GM23338 (cell line): ENCODE measurements at regions not wholly inside any gene's neighbourhood (a gene's known extent, or its start where the extent isn't known, plus 50 kb on each side); places are given as distances from the start of the nearest gene placed in this dataset.

Experiments used
- ATAC-seq: fragments of 200-7000 bp; cut with Tn5 transposase; 3 replicates; pipeline ENCODE4 v1.9.1; 2020
- DNase-seq: peaks from one replicate; pipeline ENCODE4 v3.0.0-alpha.2; 2015; ENCODE audit warnings: low spot score
- H2AFZ ChIP-seq: fragments of 200-600 bp; sonication (generic); 2 replicates; pipeline ENCODE4 v1.8.0; 2016; ENCODE audit warnings: antibody characterized with exemption, mild to moderate bottlenecking, moderate library complexity
- H3F3A ChIP-seq: fragments of 200-600 bp; sonication (generic); replicated peaks from 2 replicates; pipeline ENCODE4 v1.8.0; 2017; ENCODE audit warnings: antibody characterized with exemption, mixed run types, low read depth
- H3K27ac ChIP-seq: fragments of 200-600 bp; sonication (generic); 2 replicates; pipeline ENCODE4 v1.6.1; 2016; ENCODE audit warnings: low read depth
- H3K27me3 ChIP-seq: fragments of 200-600 bp; sonication (generic); 2 replicates; pipeline ENCODE4 v1.8.0; 2016; ENCODE audit warnings: mild to moderate bottlenecking, mixed run types, moderate library complexity; ENCODE audit not compliant: insufficient read depth
- H3K36me3 ChIP-seq: fragments of 200-600 bp; sonication (generic); 2 replicates; pipeline ENCODE4 v1.8.0; 2016; ENCODE audit warnings: mild to moderate bottlenecking; ENCODE audit not compliant: insufficient read depth
- H3K4me1 ChIP-seq: fragments of 200-600 bp; sonication (generic); 2 replicates; pipeline ENCODE4 v1.8.0; 2016; ENCODE audit warnings: mild to moderate bottlenecking, moderate library complexity; ENCODE audit not compliant: insufficient read depth
- H3K4me2 ChIP-seq: fragments of 200-600 bp; sonication (generic); 2 replicates; pipeline ENCODE4 v1.7.1; 2017; ENCODE audit warnings: mixed run types
- H3K4me3 ChIP-seq: fragments of 200-600 bp; sonication (generic); 2 replicates; pipeline ENCODE4 v1.6.1; 2016; ENCODE audit warnings: mixed run types
- H3K79me2 ChIP-seq: fragments of 200-600 bp; sonication (generic); replicated peaks from 2 replicates; pipeline ENCODE4 v1.8.0; 2017; ENCODE audit warnings: mild to moderate bottlenecking; ENCODE audit not compliant: insufficient read depth
- H3K9me2 ChIP-seq: fragments of 200-600 bp; sonication (generic); 2 replicates; pipeline ENCODE4 v1.8.0; 2017; ENCODE audit not compliant: insufficient read depth
- H4K20me1 ChIP-seq: fragments of 200-600 bp; sonication (generic); replicated peaks from 2 replicates; pipeline ENCODE4 v1.8.0; 2017; ENCODE audit warnings: mild to moderate bottlenecking; ENCODE audit not compliant: insufficient read depth
- H3K27ac Mint-ChIP-seq: 2 replicates; pipeline ENCODE4 v1.8.0; 2020; ENCODE audit warnings: inconsistent platforms, mild to moderate bottlenecking, moderate library complexity, mixed read lengths
- H3K27me3 Mint-ChIP-seq: 3 replicates; pipeline ENCODE4 v1.8.0; 2022; ENCODE audit warnings: low read depth, mild to moderate bottlenecking, moderate library complexity, mixed read lengths, inconsistent platforms; ENCODE audit not compliant: insufficient read depth, poor library complexity
- H3K36me3 Mint-ChIP-seq: 3 replicates; pipeline ENCODE4 v1.8.0; 2021; ENCODE audit warnings: low read depth, mild to moderate bottlenecking, inconsistent platforms, moderate library complexity, mixed read lengths
- H3K4me1 Mint-ChIP-seq: 3 replicates; pipeline ENCODE4 v1.8.0; 2020; ENCODE audit warnings: mild to moderate bottlenecking, inconsistent platforms, mixed read lengths
- H3K4me3 Mint-ChIP-seq: 3 replicates; pipeline ENCODE4 v1.8.0; 2021; ENCODE audit warnings: moderate library complexity, mild to moderate bottlenecking, inconsistent platforms, mixed read lengths
- H3K9me3 Mint-ChIP-seq: 3 replicates; pipeline ENCODE4 v1.8.0; 2020; ENCODE audit warnings: moderate library complexity, mild to moderate bottlenecking, inconsistent platforms, mixed read lengths
- CREB1 ChIP-seq: fragments of 250-450 bp; sonication (Bioruptor Pico); IDR thresholded peaks from 2 replicates; pipeline ENCODE4 v1.5.0; 2020; ENCODE audit warnings: low read depth, mild to moderate bottlenecking, moderate library complexity
- EZH2phosphoT487 ChIP-seq: fragments of 200-600 bp; sonication (generic); IDR thresholded peaks from one replicate; pipeline ENCODE4 v1.8.1; 2018; ENCODE audit warnings: antibody characterized with exemption; ENCODE audit not compliant: unreplicated experiment
- JUNB ChIP-seq: IDR thresholded peaks from one replicate; pipeline ENCODE4 v1.6.1; 2016; ENCODE audit warnings: antibody characterized with exemption; ENCODE audit not compliant: unreplicated experiment
- POLR2AphosphoS5 ChIP-seq: IDR thresholded peaks from 2 replicates; pipeline ENCODE4 v1.6.1; 2016; ENCODE audit warnings: antibody characterized with exemption, low read depth
- STAT1 ChIP-seq: IDR thresholded peaks from one replicate; pipeline ENCODE4 v1.6.1; 2016; ENCODE audit warnings: antibody characterized with exemption; ENCODE audit not compliant: unreplicated experiment
- ZNF114 ChIP-seq: fragments of 250-450 bp; sonication (Bioruptor Pico); IDR thresholded peaks from 2 replicates; pipeline ENCODE4 v1.5.0; 2020; ENCODE audit warnings: mild to moderate bottlenecking, moderate library complexity
- ZNF331 ChIP-seq: fragments of 250-450 bp; sonication (Bioruptor Pico); IDR thresholded peaks from 2 replicates; pipeline ENCODE4 v1.5.0; 2020; ENCODE audit warnings: low read depth, mild to moderate bottlenecking, moderate library complexity
- TF ChIP-seq, protein P1 (sequence below), 2 experiments: fragments of 200-600 bp in 1 of 2; sonication (generic) in 1 of 2; conservative IDR thresholded peaks; 2 replicates each; pipeline versions ENCODE4 v1.5.1 to v1.6.1; 2016 to 2017; ENCODE audit warnings: antibody characterized with exemption in 2 of 2, low read depth in 2 of 2, mild to moderate bottlenecking in 2 of 2, moderate library complexity in 1 of 2
- TF ChIP-seq, protein P2 (sequence below): IDR thresholded peaks from one replicate; pipeline ENCODE4 v1.6.1; 2018; ENCODE audit warnings: antibody characterized with exemption; ENCODE audit not compliant: unreplicated experiment
- TF ChIP-seq, protein P3 (sequence below): IDR thresholded peaks from 2 replicates; pipeline ENCODE4 v1.6.1; 2016; ENCODE audit warnings: antibody characterized with exemption

DNA sequence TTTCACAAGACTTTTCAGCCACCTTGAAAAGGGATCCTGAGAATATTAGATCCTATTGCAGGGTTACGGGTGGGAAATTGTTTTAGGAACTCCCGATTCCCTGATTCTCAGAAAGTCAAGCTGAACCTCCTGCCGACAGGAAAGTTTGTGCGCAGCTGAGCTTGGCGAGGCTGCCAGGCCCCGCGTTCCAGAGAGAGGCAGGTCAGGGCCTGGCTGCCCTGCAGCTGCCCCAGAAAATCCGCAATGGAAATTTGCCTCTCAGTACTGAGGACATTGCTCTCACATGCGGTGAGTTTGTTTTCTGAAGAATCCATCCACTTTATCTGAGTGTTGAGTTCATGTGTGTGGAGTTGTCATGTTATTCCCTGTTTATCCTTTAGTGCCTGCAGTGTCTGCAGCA is 144.2 kb downstream of the RTP5 start:
- no peaks in the 10 kb centered on the region for H3K36me3 ChIP-seq
- Mint-ChIP-seq H3K4me1 (no peaks in the 10 kb centered on the region), H3K9me3 (peaks cover 13% of the 10 kb centered on the region), H3K4me3 (no peak overlapping the region), H3K27ac (no peak overlapping the region), H3K27me3 (no peaks in the 10 kb centered on the region), H3K36me3 (no peaks in the 10 kb centered on the region)
- ATAC-seq: no peak
- no peaks in the 10 kb centered on the region for H4K20me1 ChIP-seq
- no peak for DNase-seq
- no peak overlapping the region for H2AFZ ChIP-seq
- no peak overlapping the region for H3K27ac ChIP-seq
- H3K4me1 ChIP-seq: no peaks in the 10 kb centered on the region
- no peaks in the 10 kb centered on the region for H3K79me2 ChIP-seq
- H3K9me2 ChIP-seq: no peaks in the 10 kb centered on the region
- no peaks in the 10 kb centered on the region for H3K27me3 ChIP-seq
- H3F3A ChIP-seq: no peaks in the 10 kb centered on the region
- TF ChIP-seq ZNF114 (CRISPR knock-in tag): no peak
- TF ChIP-seq, protein P1, sequence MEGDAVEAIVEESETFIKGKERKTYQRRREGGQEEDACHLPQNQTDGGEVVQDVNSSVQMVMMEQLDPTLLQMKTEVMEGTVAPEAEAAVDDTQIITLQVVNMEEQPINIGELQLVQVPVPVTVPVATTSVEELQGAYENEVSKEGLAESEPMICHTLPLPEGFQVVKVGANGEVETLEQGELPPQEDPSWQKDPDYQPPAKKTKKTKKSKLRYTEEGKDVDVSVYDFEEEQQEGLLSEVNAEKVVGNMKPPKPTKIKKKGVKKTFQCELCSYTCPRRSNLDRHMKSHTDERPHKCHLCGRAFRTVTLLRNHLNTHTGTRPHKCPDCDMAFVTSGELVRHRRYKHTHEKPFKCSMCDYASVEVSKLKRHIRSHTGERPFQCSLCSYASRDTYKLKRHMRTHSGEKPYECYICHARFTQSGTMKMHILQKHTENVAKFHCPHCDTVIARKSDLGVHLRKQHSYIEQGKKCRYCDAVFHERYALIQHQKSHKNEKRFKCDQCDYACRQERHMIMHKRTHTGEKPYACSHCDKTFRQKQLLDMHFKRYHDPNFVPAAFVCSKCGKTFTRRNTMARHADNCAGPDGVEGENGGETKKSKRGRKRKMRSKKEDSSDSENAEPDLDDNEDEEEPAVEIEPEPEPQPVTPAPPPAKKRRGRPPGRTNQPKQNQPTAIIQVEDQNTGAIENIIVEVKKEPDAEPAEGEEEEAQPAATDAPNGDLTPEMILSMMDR (conservative IDR thresholded peaks at IDR 0.05; ENCODE audit: low read depth in 2 of 2): no peak
- no peak for TF ChIP-seq STAT1
- TF ChIP-seq ZNF331 (CRISPR knock-in tag): no peak
- no peak for TF ChIP-seq POLR2AphosphoS5
- no peak overlapping the region for H3K4me3 ChIP-seq
- H3K4me2 ChIP-seq: no peak overlapping the region

DNA sequence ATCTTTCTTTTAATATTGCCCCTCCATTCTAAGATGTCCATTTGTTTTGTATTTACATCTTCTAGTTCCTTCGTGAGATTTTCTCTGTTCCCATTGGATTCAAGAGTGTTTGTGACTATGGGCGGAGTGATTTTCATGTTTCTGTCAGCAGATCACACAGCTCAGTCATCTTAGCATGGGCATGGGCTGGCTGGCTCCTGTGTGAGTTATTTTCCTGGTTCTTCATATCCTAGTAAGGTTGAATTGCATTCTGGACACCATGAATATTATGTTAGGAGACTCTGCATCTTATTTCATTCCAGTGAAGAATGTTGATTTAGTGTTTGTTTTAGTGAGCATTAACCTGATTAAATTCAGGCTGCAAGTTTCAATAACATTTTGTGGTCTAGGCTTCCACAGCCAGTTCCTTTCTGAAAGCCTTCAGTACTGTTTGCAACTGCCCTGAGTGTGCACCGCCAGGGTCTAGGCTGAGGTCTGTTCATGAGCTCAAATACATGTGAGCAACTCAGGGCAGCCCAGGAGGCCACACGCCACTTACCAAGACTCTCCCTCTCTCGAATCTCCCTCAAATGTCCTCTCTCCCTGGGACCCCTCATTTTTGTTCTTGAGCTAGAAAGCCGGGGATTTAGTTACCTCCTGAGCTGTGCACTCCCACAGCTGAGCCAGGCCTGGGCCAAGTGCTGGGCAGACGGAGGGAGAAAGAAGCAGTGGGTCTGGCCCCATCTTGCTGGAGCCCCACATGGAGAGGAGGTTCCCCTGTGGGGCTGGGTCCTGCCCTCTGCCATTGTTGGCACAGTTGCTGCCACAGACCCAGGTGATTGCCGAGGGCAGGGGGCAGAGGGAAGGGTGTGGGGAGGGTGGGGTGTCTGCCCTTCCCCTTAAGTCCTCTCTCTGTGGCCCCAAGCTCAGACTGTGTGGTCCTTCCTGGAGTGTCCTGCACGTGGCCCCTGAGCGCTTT is 145.9 kb downstream of the RTP5 start:
- Histone ChIP-seq H4K20me1 (no peaks in the 10 kb centered on the region), H3K4me3 (no peak overlapping the region), H3K4me1 (no peaks in the 10 kb centered on the region), H3K4me2 (no peak overlapping the region), H2AFZ (no peak overlapping the region), H3K9me2 (no peaks in the 10 kb centered on the region), H3K27ac (no peak overlapping the region), H3K27me3 (no peaks in the 10 kb centered on the region), H3F3A (no peaks in the 10 kb centered on the region), H3K79me2 (no peaks in the 10 kb centered on the region), H3K36me3 (no peaks in the 10 kb centered on the region)
- Mint-ChIP-seq H3K4me1 (no peaks in the 10 kb centered on the region), H3K27me3 (peaks cover 6% of the 10 kb centered on the region), H3K36me3 (no peaks in the 10 kb centered on the region; the same call in 2 of the 3 replicates), H3K9me3 (peaks cover 16% of the 10 kb centered on the region), H3K4me3 (no peak overlapping the region), H3K27ac (no peak overlapping the region)
- no peak for ATAC-seq
- no peak for DNase-seq
- TF ChIP-seq, protein P2, sequence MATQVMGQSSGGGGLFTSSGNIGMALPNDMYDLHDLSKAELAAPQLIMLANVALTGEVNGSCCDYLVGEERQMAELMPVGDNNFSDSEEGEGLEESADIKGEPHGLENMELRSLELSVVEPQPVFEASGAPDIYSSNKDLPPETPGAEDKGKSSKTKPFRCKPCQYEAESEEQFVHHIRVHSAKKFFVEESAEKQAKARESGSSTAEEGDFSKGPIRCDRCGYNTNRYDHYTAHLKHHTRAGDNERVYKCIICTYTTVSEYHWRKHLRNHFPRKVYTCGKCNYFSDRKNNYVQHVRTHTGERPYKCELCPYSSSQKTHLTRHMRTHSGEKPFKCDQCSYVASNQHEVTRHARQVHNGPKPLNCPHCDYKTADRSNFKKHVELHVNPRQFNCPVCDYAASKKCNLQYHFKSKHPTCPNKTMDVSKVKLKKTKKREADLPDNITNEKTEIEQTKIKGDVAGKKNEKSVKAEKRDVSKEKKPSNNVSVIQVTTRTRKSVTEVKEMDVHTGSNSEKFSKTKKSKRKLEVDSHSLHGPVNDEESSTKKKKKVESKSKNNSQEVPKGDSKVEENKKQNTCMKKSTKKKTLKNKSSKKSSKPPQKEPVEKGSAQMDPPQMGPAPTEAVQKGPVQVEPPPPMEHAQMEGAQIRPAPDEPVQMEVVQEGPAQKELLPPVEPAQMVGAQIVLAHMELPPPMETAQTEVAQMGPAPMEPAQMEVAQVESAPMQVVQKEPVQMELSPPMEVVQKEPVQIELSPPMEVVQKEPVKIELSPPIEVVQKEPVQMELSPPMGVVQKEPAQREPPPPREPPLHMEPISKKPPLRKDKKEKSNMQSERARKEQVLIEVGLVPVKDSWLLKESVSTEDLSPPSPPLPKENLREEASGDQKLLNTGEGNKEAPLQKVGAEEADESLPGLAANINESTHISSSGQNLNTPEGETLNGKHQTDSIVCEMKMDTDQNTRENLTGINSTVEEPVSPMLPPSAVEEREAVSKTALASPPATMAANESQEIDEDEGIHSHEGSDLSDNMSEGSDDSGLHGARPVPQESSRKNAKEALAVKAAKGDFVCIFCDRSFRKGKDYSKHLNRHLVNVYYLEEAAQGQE: no peak
- TF ChIP-seq STAT1 (no peak), CREB1 (CRISPR knock-in tag) (no peak), POLR2AphosphoS5 (no peak), JUNB (no peak), ZNF331 (CRISPR knock-in tag) (no peak), EZH2phosphoT487 (no peak)
- TF ChIP-seq, protein P3, sequence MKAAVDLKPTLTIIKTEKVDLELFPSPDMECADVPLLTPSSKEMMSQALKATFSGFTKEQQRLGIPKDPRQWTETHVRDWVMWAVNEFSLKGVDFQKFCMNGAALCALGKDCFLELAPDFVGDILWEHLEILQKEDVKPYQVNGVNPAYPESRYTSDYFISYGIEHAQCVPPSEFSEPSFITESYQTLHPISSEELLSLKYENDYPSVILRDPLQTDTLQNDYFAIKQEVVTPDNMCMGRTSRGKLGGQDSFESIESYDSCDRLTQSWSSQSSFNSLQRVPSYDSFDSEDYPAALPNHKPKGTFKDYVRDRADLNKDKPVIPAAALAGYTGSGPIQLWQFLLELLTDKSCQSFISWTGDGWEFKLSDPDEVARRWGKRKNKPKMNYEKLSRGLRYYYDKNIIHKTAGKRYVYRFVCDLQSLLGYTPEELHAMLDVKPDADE: no peak
